ENCODE measurements at regions not wholly inside any gene's neighbourhood (a gene's known extent, or its start where the extent isn't known, plus 50 kb on each side); places are given as distances from the start of the nearest gene placed in this dataset.

GRCh38 chr1:216883518-216883917, 160.3 kb upstream of the ESRRG start:
- no peak for TF ChIP-seq CTCF (IDR thresholded peaks at IDR 0.05)
- no peak for TF ChIP-seq POLR2A (IDR thresholded peaks at IDR 0.05)
- no peak for TF ChIP-seq EP300 (IDR thresholded peaks at IDR 0.05)
